Effector CD8-positive, alpha-beta T cell (primary cell): ENCODE measurements at regions not wholly inside any gene's neighbourhood (a gene's known extent, or its start where the extent isn't known, plus 50 kb on each side); places are given as distances from the start of the nearest gene placed in this dataset.
"Not testable (repeated sequence)": the region's sequence is repeated elsewhere in the genome, so short reads cannot be mapped to it uniquely, and the experiment has no call there.

ENCODE experiments used
- DNase-seq: peaks from one replicate; lab custom pipeline; 2025; lab: John Stamatoyannopoulos, UW

DNA sequence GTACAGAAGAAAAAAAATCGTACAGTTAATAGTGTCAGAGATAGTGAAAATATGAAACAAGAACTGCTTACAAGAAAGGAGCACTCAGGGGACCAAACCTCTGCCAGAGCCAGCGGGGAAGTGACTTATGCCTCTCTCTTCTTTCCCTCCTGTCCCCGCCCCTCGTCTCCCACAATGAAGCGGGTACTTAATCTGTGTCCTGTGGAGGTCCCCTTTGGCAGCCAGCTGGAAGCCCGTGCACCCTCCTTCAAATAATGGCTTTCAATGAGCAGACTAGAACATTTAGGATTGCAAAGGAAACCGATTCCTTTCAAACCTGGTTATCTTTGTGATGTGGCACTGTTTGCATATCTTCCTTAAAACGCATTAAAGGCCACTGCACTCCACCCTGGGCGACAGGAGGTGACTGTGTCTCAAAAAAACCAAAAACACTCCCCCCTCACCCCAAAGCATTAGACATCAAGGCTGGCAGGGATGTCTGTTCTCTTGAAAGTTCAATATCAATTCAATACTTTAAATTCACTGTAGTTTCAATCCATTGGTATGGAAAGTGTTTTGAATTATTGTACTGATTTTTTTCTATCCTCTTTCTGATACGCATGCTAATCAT is 51.7 kb downstream of the PPIAL4C start:
- not testable (repeated sequence) for DNase-seq

DNA sequence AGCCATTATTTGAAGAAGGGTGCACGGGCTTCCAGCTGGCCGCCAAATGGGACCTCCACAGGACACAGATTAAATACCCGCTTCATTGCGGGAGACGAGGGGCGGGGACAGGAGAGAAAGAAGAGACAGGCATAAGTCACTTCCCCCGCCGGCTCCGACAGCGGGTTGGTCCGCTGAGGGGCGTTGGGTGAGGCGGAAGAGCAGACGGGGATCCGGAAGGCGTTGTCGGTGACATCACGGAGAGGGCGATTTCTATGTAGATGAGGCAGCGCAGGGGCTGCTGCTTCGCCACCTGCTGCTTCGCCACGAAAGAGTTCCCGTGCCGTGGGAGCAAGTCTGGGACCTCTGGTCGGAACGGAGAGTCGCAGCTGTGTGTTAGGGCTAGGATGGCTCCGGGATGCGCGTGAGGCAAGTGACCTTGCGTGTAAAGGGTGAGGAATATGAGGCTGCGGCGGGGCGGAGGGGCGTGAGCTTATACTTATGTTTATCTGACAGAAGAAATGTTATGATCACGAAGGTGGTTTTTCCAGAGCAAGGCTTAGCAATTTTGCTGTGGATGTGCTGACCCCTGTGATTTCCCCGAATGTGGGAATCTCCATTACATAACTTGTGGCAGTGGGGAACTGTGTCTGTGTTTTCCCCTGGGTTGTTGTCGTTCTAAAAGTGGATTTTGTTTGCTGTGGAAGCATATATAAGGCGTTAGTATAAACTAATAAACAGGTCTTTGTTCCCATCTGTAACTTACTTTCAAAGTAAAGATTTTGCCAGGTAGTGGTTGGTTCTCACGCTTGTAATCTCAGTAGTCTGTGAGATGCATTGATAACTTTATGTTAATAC is 52.9 kb downstream of the PPIAL4C start:
- DNase-seq: peak; percentile 83

- not testable (repeated sequence) for DNase-seq
Observed at GRCh38 chr1:149638481-149638880, 54.8 kb downstream of the PPIAL4C start.

DNA sequence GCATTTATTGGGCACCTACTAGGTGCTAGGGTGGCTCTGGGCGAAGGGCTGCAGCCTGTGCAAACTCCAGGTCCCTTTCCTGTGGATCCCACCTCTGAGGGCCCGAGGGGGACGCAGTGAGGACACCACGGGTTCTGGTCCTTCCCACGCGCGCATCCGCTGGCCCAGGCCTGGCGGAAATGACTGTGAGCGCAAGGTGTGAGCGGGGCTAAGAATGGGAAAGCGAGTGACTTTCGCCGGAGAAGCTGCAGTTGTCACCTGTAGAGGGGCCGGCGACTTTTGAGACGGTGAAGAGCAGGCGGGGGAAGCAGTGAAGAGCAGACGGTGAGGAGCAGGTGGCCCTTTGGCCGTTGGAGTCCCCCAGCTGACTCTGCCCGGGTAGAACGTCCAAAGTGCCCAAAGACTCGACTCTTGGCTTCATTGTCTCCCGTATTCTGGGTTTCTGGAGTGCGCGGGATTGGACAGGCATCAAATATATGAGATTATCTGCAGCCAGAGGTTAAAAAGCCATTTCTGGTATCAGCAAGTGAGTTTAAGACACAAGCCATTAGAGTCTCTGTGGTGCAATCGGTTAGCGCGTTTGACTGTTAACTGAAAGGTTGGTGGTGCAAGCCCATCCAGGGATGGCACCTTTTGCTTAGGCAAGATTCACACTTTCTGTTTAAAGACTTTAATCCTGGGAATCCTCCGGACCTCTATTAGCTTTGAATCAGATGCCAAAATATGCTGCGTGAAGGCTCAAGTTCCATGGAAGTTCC is 55.4 kb downstream of the PPIAL4C start:
- not testable (repeated sequence) for DNase-seq

GRCh38 chr1:149641179-149641578 is 57.5 kb downstream of the PPIAL4C start:
- DNase-seq: not testable (repeated sequence)

GRCh38 chr1:149644818-149645217 is 61.2 kb downstream of the PPIAL4C start:
- not testable (repeated sequence) for DNase-seq

DNA sequence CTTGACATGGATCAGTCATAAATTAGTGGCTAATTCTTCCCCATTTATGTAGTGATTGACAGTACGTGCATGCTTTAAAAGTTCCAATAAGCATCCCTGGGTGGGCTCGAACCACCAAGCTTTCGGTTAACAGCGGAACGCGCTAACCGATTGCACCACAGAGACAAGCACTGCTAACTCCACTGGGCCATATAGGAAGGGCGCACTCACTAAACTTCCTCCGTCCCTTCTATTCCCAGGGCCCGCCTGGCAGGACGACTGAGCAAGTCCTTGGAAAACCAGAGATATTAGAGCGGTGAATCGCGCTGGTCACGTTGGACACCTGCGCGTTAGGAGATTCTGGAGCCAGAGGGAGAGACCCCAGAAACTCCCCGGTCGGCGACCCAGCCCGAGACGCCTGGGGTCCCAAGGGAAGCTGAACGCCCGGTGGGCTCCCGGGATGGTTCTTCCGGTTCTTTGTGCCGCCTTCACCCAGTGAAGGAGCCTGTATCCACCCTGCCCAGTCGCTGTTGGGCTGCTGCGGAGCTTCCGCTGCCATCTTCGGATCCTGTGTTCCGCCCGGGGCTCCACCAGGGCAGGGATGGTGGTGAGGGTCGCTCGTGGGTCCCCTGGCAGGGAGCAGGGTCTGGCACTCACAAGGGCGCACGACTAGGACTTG is 62.8 kb downstream of the PPIAL4C start:
- not testable (repeated sequence) for DNase-seq

DNA sequence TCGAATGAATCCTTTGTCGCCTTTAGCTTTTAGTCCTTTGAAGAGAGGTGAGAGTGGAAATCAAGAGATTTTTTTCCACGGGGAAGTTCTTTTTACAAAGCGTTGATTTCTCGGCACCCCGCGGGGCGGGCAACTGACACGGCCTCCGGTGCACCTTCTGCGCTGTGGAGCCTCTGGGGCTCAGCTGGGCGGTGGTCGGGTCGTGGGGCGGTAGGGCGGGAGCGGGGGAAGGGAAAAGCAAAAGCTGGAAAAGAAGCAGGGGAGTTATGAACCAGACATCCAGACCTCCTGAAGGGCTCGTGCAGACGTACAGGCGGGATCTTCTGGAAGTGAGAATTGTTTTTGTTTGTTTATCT is 63.3 kb downstream of the PPIAL4C start:
- not testable (repeated sequence) for DNase-seq

DNA sequence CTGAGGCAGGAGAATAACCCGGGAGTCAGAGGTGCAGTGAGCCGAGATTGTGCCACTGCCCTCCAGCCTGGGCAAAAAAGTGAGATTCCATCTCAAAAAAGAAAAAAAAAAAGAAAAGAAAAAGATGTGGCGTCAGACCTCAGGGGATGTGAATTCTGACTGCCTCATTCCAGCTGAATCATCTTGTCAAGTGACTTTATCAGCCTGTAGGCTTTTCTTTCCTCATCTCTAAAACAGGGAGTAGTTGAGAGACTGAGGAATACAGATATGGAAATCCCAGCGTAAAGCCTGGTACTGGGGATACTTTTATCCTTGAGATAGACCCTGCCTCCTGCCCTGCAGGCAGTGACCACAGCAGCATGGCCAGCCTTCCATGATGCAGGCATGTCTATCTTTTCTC is 74.1 kb downstream of the PPIAL4C start:
- not testable (repeated sequence) for DNase-seq

DNA sequence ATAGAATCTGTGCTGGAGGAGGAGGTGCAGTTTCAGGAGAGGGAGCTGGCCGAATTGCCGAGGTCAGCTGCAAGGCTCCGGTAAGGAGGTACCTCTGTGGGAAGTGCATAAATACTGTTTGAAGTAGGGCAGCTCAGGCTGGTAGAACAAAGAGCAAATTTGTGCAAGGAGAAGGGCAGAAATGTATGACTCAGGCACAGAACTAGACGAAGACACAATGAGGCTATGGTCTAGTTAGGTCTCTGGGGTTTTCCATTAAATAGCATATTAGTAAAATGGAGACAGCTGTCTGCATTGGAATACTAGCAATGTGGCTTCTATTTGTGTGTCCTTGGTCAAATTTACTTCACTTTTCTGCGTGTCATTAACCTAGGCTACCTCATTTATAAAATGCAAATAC is 74.5 kb downstream of the PPIAL4C start:
- DNase-seq: not testable (repeated sequence)

GRCh38 chr1:149664624-149665023 is 81.0 kb downstream of the PPIAL4C start:
- DNase-seq: not testable (repeated sequence)

DNA sequence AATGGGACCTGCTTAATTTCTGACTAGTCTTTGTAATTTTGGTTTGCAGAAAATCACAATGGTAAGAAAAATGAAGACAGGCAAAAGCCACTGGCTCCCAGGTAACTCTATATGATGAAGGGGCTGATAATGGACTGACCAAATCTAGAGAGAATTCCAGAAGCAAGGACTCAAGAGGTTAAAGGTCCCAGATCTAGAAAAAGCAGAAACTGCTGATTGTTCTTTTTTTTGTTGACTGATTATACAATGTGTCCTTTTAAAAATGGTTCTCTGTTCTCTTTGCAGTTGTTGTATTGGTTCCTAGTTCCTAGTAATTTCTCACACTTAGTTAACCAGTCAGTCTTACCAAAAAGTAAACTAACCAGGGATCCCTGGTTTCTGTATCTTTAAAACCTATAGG is 81.4 kb downstream of the PPIAL4C start:
- not testable (repeated sequence) for DNase-seq

DNA sequence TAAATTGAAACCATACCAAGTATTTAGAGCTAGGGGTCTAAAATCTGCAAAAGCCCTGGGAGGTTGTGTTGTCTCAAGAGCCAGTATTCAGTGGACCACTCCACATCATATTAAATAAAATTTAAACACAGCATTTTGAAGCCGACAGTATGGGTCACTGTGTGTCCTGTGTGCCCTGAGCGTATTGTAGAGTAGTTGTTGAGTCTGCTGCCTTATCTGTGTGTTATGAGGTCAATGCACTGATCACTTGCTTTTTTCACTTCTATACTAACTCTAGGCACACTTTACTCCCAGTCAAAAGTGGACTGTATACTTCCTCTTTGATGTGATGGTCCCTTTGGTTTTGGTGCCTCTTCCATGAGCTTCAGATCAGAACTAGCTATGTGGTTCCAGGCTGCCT is 81.9 kb downstream of the PPIAL4C start:
- not testable (repeated sequence) for DNase-seq

DNA sequence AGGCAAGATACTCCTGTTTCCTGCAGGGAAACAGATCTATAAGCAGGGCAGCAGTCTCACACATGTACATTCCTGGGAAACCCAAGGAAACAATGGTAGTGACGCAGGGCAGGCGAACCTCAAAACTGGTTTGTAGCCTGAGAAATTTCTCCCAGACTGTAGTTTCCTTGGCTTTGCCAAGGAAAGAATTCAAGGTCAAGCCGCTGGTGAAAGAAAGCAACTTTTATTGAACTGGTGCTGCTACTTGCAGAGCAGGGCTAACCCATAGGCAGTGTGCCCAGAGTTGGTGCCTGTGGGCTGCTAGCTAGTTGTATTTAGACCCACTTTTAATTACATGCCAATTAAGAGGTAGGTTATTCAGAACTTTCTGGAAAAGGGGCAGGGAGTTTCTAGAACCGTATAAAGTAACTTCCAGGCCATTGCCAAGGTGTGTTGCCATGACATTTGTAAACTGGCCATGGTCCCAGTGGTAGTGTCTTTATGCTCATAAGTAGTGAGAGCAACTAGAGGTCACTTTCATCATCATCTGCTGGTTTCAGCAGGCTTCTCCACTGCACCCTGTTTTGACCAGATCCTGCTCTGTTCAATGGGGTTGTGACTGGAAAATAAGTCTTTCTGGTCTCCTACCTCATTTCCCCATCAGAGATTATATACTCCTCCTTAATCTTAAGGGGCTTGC is 89.7 kb downstream of the PPIAL4C start:
- not testable (repeated sequence) for DNase-seq

DNA sequence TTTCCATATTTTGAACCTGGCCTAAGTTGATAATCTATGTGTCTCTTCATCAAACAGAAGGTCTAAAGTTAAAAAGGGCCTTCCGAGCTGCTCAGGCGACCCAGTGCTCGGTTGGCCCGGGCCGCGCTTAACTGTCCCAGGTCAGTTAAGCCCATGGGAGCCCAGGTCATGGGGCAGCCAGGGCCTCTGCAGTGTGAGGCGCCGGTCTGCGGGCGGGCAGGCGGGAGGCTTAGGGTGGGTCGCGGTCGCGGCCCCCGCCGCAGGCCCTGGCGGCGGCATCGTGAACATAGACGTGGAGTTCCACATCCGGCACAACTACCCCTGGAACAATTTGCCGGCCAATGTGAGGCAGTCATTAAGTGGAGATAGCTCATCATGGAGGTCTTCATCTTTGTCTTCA is 91.3 kb downstream of the PPIAL4C start:
- not testable (repeated sequence) for DNase-seq

- DNase-seq: not testable (repeated sequence)
Observed at GRCh38 chr1:149677359-149677758, 93.7 kb downstream of the PPIAL4C start.

DNA sequence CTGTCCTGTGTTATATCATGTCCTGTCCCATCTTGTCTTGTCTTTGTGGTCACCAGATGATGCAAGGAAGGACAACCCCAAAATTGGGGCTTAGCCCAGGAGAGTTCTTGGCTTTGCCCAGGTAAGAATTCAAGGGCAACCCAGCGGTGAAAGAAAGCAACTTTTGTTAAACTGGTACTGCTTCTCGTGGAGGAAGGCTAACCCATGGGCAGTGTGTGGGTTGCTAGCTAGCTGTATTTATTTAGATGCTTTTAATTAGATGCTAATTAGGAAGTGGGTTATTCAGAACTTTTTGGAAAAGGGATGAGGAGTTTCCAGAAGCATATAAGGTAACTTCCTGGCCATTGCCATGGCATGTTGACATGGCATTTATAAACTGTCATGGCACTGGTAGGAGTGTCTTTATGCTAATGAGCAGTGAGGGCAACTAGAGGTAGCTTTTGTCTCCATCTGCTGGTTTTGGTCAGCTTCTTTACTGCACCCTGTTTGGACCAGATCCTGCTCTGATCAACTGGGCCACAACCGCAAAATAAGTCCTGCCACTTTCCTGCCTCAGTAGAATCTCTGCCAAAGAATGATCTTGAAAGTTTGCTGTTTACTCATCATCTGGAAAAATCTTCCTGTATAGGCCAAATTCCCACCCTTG is 95.8 kb upstream of the FCGR1A start:
- DNase-seq: not testable (repeated sequence)

- DNase-seq: not testable (repeated sequence)
Observed at GRCh38 chr1:149691399-149691798, 91.1 kb upstream of the FCGR1A start.

DNA sequence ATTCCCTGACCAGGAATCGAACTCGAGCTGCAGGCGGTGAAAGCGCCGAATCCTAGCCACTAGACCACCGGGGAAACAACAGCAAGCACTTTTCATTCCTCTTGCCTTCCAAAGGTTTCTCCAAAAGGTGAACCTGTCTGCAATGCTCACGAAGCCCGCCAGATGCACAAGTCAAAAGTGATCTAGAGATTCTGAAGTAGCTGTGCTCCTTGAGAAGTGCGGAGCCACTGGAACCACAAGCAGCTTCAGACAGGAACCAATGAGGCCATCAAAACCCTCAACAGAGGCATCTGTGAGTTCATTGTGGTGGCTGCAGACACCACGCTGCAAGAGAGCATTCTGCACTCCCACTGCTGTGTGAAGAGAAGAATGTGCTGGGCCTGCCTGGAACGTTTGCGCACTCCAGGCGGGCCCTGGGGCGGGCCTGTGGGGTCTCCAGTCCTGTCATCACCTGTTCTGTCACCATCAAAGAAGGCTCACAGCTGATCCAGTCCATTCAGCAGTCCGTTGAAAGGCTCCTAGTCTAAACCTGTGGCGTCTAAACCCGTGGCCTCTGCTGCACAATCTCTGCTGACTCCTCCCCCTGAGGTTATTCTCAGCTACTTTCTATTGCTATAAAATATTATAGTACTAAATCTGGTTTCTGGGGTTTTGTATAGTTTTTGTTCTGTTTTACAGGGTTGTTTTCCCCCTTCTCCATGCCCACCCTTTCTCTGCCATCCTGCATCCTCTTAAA is 89.5 kb upstream of the FCGR1A start:
- DNase-seq: not testable (repeated sequence)

DNA sequence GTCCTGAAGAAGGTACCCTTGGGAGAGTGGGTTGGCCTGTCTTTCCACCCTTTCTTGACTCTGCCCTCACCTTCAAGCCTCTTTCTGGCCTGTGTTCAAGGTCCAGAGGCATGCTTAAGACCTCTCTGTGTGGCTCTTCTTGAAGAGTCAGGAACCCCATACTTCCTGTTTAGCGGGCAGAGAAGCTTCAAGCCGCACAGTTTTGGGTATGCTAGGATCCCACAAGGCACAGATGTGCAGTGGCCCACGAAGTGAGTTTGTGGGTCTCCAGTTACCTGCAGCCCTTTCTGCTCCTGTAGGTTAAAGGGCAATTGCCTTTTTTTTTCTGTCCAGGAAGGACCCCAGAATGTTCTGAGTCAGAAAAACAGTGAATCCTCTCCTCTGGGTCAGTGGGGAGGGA is 87.4 kb upstream of the FCGR1A start:
- not testable (repeated sequence) for DNase-seq
